ENCODE measurements at regions not wholly inside any gene's neighbourhood (a gene's known extent, or its start where the extent isn't known, plus 50 kb on each side); places are given as distances from the start of the nearest gene placed in this dataset.

GRCh38 chr9:119739476-119739875, 370.2 kb upstream of the BRINP1 start:
- Histone ChIP-seq H3K4me3 (no peak overlapping the region), H3K4me1 (ENCODE audit: low read depth) (no peaks in the 10 kb centered on the region), H3K36me3 (no peaks in the 10 kb centered on the region), H3K9me3 (ENCODE audit: low read depth) (no peaks in the 10 kb centered on the region), H3K27me3 (no peaks in the 10 kb centered on the region), H3K27ac (no peak overlapping the region)
- TF ChIP-seq, protein P1, sequence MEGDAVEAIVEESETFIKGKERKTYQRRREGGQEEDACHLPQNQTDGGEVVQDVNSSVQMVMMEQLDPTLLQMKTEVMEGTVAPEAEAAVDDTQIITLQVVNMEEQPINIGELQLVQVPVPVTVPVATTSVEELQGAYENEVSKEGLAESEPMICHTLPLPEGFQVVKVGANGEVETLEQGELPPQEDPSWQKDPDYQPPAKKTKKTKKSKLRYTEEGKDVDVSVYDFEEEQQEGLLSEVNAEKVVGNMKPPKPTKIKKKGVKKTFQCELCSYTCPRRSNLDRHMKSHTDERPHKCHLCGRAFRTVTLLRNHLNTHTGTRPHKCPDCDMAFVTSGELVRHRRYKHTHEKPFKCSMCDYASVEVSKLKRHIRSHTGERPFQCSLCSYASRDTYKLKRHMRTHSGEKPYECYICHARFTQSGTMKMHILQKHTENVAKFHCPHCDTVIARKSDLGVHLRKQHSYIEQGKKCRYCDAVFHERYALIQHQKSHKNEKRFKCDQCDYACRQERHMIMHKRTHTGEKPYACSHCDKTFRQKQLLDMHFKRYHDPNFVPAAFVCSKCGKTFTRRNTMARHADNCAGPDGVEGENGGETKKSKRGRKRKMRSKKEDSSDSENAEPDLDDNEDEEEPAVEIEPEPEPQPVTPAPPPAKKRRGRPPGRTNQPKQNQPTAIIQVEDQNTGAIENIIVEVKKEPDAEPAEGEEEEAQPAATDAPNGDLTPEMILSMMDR (IDR thresholded peaks at IDR 0.05; ENCODE audit: low read depth, low read length): no peak
- DNase-seq (ENCODE audit: low read depth in 1 of 2, low spot score in 1 of 2): no peak

GRCh38 chr9:119736491-119737454, 367.5 kb upstream of the BRINP1 start:
- Histone ChIP-seq H3K36me3 (no peaks in the 10 kb centered on the region), H3K4me3 (no peak overlapping the region), H3K4me1 (ENCODE audit: low read depth) (no peaks in the 10 kb centered on the region), H3K27me3 (no peaks in the 10 kb centered on the region), H3K9me3 (ENCODE audit: low read depth) (no peaks in the 10 kb centered on the region), H3K27ac (no peak overlapping the region)
- no peak for DNase-seq (ENCODE audit: low read depth in 1 of 2, low spot score in 1 of 2)
- TF ChIP-seq, protein P1 (IDR thresholded peaks at IDR 0.05; ENCODE audit: low read depth, low read length): no peak

DNA sequence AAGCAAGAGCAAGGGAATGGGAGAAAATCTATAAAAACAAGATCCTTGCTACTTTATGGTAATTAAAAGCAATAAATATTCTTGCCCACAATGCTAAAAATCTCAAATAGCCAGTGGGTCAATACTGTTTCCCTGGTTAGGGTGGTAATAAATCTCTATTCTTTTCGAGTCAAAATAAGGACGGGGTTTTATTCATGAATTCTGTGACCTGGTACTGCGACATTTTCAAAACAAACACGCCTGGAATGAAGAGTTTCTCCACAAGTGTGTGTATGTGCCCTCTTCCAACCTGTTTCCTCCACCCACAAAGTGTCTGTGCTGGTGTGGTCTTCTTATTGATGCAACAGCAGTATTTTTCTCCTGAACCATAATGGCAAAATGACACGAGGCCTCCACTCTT, 358.8 kb upstream of the BRINP1 start:
- Histone ChIP-seq H3K4me1 (ENCODE audit: low read depth) (no peaks in the 10 kb centered on the region), H3K4me3 (no peak overlapping the region)

DNA sequence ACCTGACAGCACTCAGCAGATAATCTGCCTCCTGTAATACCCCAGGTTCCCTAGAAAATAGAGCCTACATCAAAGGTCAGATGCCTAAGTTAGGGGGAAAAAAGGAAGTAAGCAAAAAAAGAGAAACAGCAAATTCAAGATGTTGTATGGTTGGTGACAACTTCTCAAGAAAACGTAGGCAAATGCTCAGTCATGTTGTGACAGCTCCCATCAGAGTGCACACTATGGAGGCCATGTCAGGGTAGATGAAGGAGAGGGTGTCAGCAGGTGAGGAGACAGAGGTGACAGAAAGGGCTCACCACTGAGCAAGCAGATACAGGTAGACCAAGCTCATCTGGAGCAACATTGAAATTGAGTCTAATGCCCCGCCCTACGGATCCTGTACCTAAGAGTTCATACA, 356.8 kb upstream of the BRINP1 start:
- TF ChIP-seq, protein P1 (IDR thresholded peaks at IDR 0.05; ENCODE audit: low read depth, low read length): no peak
- no peak for DNase-seq (ENCODE audit: low read depth in 1 of 2, low spot score in 1 of 2)
- Histone ChIP-seq H3K27me3 (no peaks in the 10 kb centered on the region), H3K9me3 (ENCODE audit: low read depth) (no peaks in the 10 kb centered on the region), H3K27ac (no peak overlapping the region), H3K4me3 (no peak overlapping the region), H3K4me1 (ENCODE audit: low read depth) (no peaks in the 10 kb centered on the region), H3K36me3 (no peaks in the 10 kb centered on the region)

More for the DNA sequence above, 358.8 kb upstream of the BRINP1 start:
- Histone ChIP-seq H3K36me3 (no peaks in the 10 kb centered on the region), H3K27ac (no peak overlapping the region), H3K27me3 (no peaks in the 10 kb centered on the region), H3K9me3 (ENCODE audit: low read depth) (no peaks in the 10 kb centered on the region)
- TF ChIP-seq, protein P1 (IDR thresholded peaks at IDR 0.05; ENCODE audit: low read depth, low read length): no peak
- no peak for DNase-seq (ENCODE audit: low read depth in 1 of 2, low spot score in 1 of 2)

DNA sequence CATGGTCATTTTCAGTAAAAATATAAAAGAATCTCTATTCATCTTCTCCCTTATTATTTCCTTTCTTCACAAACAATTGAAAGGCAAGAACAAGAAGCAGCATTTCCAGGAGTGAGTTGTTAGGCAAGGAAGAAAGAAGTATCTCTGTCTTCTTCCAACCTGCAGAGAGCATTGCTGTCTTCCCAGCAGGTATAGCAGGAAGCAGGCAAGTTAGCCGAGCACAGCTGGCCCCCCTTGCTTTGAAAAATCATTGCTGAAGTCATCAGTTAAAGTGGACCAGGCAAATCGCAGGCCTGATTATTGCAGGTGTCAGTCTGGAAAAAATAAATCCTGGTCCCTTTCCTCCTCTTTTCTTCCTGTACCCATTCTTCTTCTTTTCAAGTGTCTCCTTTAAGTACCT, 353.1 kb upstream of the BRINP1 start:
- no peak for DNase-seq (ENCODE audit: low read depth in 1 of 2, low spot score in 1 of 2)

More for the DNA sequence above, 353.1 kb upstream of the BRINP1 start:
- H3K36me3 ChIP-seq: no peaks in the 10 kb centered on the region
- H3K27me3 ChIP-seq: no peaks in the 10 kb centered on the region
- no peaks in the 10 kb centered on the region for H3K4me1 ChIP-seq (ENCODE audit: low read depth)
- TF ChIP-seq, protein P1 (IDR thresholded peaks at IDR 0.05; ENCODE audit: low read depth, low read length): no peak
- no peaks in the 10 kb centered on the region for H3K9me3 ChIP-seq (ENCODE audit: low read depth)
- no peak overlapping the region for H3K4me3 ChIP-seq
- no peak overlapping the region for H3K27ac ChIP-seq

Measured in cardiac muscle cell (in vitro differentiated cells and primary cell).